Body of pancreas (tissue), 4 donors: ENCODE measurements at regions not wholly inside any gene's neighbourhood (a gene's known extent, or its start where the extent isn't known, plus 50 kb on each side); places are given as distances from the start of the nearest gene placed in this dataset.

Experiments used
- POLR2A ChIP-seq, 3 donors: fragments of 450-650 bp; IDR thresholded peaks; one replicate each; pipeline ENCODE4 v1.6.1; 2016; ENCODE audit warnings: antibody characterized with exemption in 3 of 3, mild to moderate bottlenecking in 2 of 3
- TF ChIP-seq, protein P1 (sequence below), 7 experiments: fragments of 450-650 bp in 4 of 7; fragments of 200-600 bp in 3 of 7; sonication (generic) in 3 of 7; IDR thresholded peaks; one replicate each; pipeline ENCODE4 v1.5.1; 2016 to 2019; ENCODE audit warnings: antibody characterized with exemption in 7 of 7

DNA sequence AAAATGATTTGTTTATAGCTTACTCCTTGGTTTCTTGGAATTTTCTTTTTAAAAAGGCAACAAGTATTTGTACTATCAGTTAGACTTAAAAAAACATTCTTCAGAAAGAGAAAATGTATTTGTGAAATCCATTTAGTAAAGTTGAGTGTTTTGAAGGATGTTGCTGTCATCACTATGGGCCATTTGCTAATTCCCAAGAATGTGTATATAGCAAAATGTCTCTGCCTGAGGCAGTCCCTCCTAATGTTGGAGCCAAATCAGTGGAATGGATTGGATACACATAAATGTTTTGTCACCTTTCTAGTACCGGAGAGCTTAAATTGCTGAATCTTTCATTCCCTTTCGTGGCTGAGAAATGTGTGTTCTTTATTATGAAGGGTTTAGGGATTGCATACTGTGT, 890.2 kb upstream of the ZEB2 start:
- no peak for TF ChIP-seq POLR2A (IDR thresholded peaks at IDR 0.05)
- TF ChIP-seq, protein P1, sequence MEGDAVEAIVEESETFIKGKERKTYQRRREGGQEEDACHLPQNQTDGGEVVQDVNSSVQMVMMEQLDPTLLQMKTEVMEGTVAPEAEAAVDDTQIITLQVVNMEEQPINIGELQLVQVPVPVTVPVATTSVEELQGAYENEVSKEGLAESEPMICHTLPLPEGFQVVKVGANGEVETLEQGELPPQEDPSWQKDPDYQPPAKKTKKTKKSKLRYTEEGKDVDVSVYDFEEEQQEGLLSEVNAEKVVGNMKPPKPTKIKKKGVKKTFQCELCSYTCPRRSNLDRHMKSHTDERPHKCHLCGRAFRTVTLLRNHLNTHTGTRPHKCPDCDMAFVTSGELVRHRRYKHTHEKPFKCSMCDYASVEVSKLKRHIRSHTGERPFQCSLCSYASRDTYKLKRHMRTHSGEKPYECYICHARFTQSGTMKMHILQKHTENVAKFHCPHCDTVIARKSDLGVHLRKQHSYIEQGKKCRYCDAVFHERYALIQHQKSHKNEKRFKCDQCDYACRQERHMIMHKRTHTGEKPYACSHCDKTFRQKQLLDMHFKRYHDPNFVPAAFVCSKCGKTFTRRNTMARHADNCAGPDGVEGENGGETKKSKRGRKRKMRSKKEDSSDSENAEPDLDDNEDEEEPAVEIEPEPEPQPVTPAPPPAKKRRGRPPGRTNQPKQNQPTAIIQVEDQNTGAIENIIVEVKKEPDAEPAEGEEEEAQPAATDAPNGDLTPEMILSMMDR (IDR thresholded peaks at IDR 0.05): no peak
